Transverse colon (tissue), 4 donors: ENCODE measurements at regions not wholly inside any gene's neighbourhood (a gene's known extent, or its start where the extent isn't known, plus 50 kb on each side); places are given as distances from the start of the nearest gene placed in this dataset.
"Not testable (repeated sequence)": the region's sequence is repeated elsewhere in the genome, so short reads cannot be mapped to it uniquely, and the experiment has no call there.

ENCODE experiments used
- DNase-seq: peaks from one replicate; pipeline ENCODE4 v3.0.0-alpha.2; 2019
- H3K27ac ChIP-seq, 4 donors: fragments of 200-600 bp; sonication (generic); 2 replicates each; pipeline ENCODE4 v1.5.1; 2016 to 2018; ENCODE audit warnings: inconsistent platforms in 4 of 4
- H3K27me3 ChIP-seq: fragments of 200-600 bp; sonication (generic); 2 replicates; pipeline ENCODE4 v1.5.1; 2017; ENCODE audit warnings: inconsistent platforms
- H3K36me3 ChIP-seq, 4 donors: fragments of 200-600 bp; sonication (generic); 2 replicates each; pipeline ENCODE4 v1.5.1; 2017 to 2019; ENCODE audit warnings: inconsistent platforms in 4 of 4
- H3K4me1 ChIP-seq, 4 donors: fragments of 200-600 bp; sonication (generic); 2 replicates each; pipeline ENCODE4 v1.5.1; 2017 to 2020; ENCODE audit warnings: inconsistent platforms in 4 of 4
- H3K4me3 ChIP-seq, 4 donors: fragments of 200-600 bp; sonication (generic); 1 replicate in 1 of 4; 2 replicates in 3 of 4; pipeline versions ENCODE4 v1.5.1 to v1.6.1; 2017 to 2019; ENCODE audit warnings: inconsistent platforms in 4 of 4
- H3K9me3 ChIP-seq, 2 donors: fragments of 200-600 bp; sonication (generic); 2 replicates each; pipeline ENCODE4 v1.5.1; 2017 to 2019; ENCODE audit warnings: inconsistent platforms in 2 of 2
- CTCF ChIP-seq, 5 experiments: fragments of 200-600 bp in 3 of 5; fragments of 450-650 bp in 2 of 5; sonication (generic) in 3 of 5; IDR thresholded peaks; 1 replicate in 2 of 5; 2 replicates in 3 of 5; pipeline ENCODE4 v1.5.1; 2016 to 2017; ENCODE audit warnings: antibody characterized with exemption in 5 of 5, inconsistent platforms in 3 of 5, mild to moderate bottlenecking in 2 of 5, moderate library complexity in 1 of 5
- EP300 ChIP-seq: sonication (generic); formaldehyde crosslinking; IDR thresholded peaks from one replicate; pipeline ENCODE4 v1.6.1; 2017; ENCODE audit warnings: antibody characterized with exemption, low read depth
- POLR2A ChIP-seq: fragments of 450-650 bp; IDR thresholded peaks from one replicate; pipeline ENCODE4 v1.6.1; 2016; ENCODE audit warnings: antibody characterized with exemption, mild to moderate bottlenecking, moderate library complexity
- POLR2AphosphoS5 ChIP-seq, 3 donors: sonication (generic); formaldehyde crosslinking; IDR thresholded peaks; one replicate each; pipeline ENCODE4 v1.6.1; 2016; ENCODE audit warnings: antibody characterized with exemption in 3 of 3
- WGBS, 2 donors: methylation state at CpG; one replicate each; pipeline ENCODE4 v1.1.5; 2018; ENCODE audit warnings: low coverage in 1 of 2; 5-methylcytosine and 5-hydroxymethylcytosine counted together
- in situ Hi-C, 4 donors: fragments of 200-750 bp; cut with MboI; loops; one replicate each; pipeline versions ENCODE4 v1.15.0 to v1.15.1; 2017; ENCODE audit warnings: low sequenced_read_pairs in 3 of 4, low pct_ligation_motif_present in 1 of 4, low pct_unique_long_range_greater_than_20kb in 1 of 4
- intact Hi-C: fragments of 100-400 bp; cut with DNase I; formaldehyde crosslinking; loops from one replicate; pipeline ENCODE4 v1.15.1; 2023; ENCODE audit warnings: low total_unique reads

DNA sequence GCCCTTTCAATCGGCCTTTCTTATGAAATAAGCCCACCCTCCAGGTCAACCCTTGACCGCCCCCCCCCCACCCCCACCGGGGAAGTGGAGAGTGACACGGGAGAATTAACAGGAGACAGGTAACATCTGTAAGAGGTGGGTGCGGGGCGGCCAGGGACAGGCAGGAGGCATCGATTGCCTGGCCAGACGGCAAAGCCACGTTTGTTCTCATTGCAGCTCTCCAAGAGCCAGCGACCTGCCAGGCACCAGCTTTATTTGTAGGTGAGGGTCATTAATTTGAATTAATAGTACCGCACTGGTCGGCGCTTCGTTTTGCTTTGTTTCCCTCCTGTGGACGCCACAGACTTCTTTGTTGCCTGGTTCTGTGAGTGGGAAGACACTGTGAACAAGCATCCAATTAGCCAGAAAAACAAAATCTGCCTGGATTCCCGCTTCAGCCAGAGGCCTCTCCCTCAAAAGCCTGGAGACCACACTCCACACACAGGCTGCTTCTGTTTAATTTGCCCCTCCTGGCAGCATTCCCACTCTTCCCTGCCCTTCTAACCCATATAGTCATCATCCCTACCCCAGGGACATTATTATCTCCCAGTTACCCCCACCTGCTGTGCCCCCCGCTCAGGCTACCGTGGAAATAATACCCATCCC, 104.5 kb upstream of the OPCML start:
- in situ Hi-C loops, result no loop called here
- H3K9me3 ChIP-seq, result no peaks in the 10 kb centered on the region
- H3K27me3 ChIP-seq, result no peaks in the 10 kb centered on the region
- intact Hi-C loops, result no loop called here
- H3K36me3 ChIP-seq, result no peaks in the 10 kb centered on the region
- H3K4me1 ChIP-seq, result no peaks in the 10 kb centered on the region
- no peak overlapping the region for H3K27ac ChIP-seq
- no peak overlapping the region for H3K4me3 ChIP-seq
- DNase-seq, result no peak
- TF ChIP-seq POLR2AphosphoS5 (IDR thresholded peaks at IDR 0.05), result no peak
- TF ChIP-seq CTCF (IDR thresholded peaks at IDR 0.05), result no peak
- no peak for TF ChIP-seq EP300
- TF ChIP-seq POLR2A, result no peak
- 66 to 80% methylated on average over 1 to 18 of the region's 18 CpGs for WGBS, 2 donors

DNA sequence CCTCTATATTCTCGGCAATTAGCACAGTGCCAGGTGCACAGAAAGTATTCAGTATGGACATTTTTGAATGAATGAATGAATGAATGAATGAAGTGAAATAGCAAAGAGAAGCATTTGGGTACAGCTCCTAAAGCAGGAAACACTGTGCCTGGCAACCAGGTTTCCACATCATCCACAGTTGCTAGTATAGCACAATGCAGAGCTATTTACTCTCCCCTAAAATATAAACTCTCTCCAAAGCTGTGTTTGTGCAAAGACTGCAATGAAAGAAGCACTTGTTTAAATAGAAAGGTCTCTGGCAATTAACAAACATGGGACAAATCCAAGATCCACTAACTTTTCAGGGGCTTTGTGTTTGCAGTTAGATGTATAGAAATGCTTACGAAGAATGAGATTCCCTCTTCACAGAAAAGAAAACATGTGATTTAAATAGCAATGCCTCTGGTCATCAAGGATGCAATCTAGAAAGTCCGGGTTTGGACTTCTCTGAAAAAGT, 103.0 kb upstream of the OPCML start:
- Histone ChIP-seq H3K4me1 (no peaks in the 10 kb centered on the region), H3K36me3 (no peaks in the 10 kb centered on the region), H3K27me3 (no peaks in the 10 kb centered on the region), H3K27ac (no peak overlapping the region), H3K9me3 (no peaks in the 10 kb centered on the region), H3K4me3 (no peak overlapping the region)
- in situ Hi-C loops (no loop called here), intact Hi-C loops (no loop called here)
- WGBS, 2 donors, result 52 to 73% methylated on average over 2 to 3 of the region's 3 CpGs
- no peak for DNase-seq
- TF ChIP-seq CTCF (IDR thresholded peaks at IDR 0.05) (no peak), EP300 (no peak), POLR2A (no peak), POLR2AphosphoS5 (IDR thresholded peaks at IDR 0.05) (no peak)

DNA sequence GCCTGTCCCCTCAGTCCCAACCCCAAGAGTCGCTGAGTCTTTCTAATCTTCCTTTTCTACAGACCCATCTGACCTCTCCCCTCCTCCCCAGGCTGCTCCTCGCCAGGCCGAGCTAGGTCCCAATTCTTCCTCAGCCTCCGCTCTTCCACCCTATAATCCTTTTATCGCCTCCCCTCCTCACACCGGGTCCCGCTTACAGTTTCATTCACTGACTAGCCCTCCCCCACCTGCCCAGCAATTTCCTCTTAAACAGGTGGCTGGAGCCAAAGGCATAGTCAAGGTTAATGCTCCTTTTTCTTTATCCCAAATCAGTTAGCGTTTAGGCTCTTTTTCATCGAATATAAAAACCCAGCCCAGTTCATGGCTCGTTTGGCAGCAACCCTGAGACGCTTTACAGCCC, 96.1 kb upstream of the OPCML start:
- WGBS, 2 donors, result 56 to 69% methylated on average over 11 of the region's 11 CpGs

GRCh38 chr11:133621611-133622010, 89.3 kb upstream of the OPCML start:
- Histone ChIP-seq H3K4me1 (no peaks in the 10 kb centered on the region), H3K27me3 (no peaks in the 10 kb centered on the region), H3K36me3 (no peaks in the 10 kb centered on the region), H3K27ac (no peak overlapping the region), H3K9me3 (no peaks in the 10 kb centered on the region), H3K4me3 (no peak overlapping the region)
- in situ Hi-C loops, result no loop called here
- DNase-seq, result no peak
- TF ChIP-seq EP300, result no peak
- TF ChIP-seq POLR2AphosphoS5 (IDR thresholded peaks at IDR 0.05), result no peak
- no peak for TF ChIP-seq POLR2A
- no peak for TF ChIP-seq CTCF (IDR thresholded peaks at IDR 0.05)
- 41 to 86% methylated on average over 1 to 6 of the region's 6 CpGs for WGBS, 2 donors
- intact Hi-C loops, result no loop called here

More for the DNA sequence above, 96.1 kb upstream of the OPCML start:
- H3K9me3 ChIP-seq, H3K27ac ChIP-seq, intact Hi-C loops, DNase-seq, H3K4me3 ChIP-seq, H3K4me1 ChIP-seq, H3K36me3 ChIP-seq, H3K27me3 ChIP-seq, in situ Hi-C loops: not testable (repeated sequence)

GRCh38 chr11:133619973-133620372, 87.7 kb upstream of the OPCML start:
- in situ Hi-C loops (no loop called here), intact Hi-C loops (no loop called here)
- Histone ChIP-seq H3K4me3 (no peak overlapping the region), H3K4me1 (no peaks in the 10 kb centered on the region), H3K27me3 (no peaks in the 10 kb centered on the region), H3K9me3 (no peaks in the 10 kb centered on the region), H3K36me3 (no peaks in the 10 kb centered on the region), H3K27ac (no peak overlapping the region)
- WGBS, 2 donors, result 50 to 77% methylated on average over 2 of the region's 2 CpGs
- DNase-seq, result no peak
- no peak for TF ChIP-seq EP300
- TF ChIP-seq POLR2AphosphoS5 (IDR thresholded peaks at IDR 0.05), result no peak
- no peak for TF ChIP-seq CTCF (IDR thresholded peaks at IDR 0.05)
- no peak for TF ChIP-seq POLR2A
